IMR-90 (cell line): ENCODE measurements at regions not wholly inside any gene's neighbourhood (a gene's known extent, or its start where the extent isn't known, plus 50 kb on each side); places are given as distances from the start of the nearest gene placed in this dataset.
"Not testable (repeated sequence)": the region's sequence is repeated elsewhere in the genome, so short reads cannot be mapped to it uniquely, and the experiment has no call there.

Source experiments
- ATAC-seq: fragments of 200-7000 bp; cut with Tn5 transposase; 2 replicates; pipeline ENCODE4 v1.9.1; 2020; ENCODE audit warnings: low read depth, mild to moderate bottlenecking, moderate library complexity
- BruUV-seq: library from RNA; stranded (reverse); fragments of 400-500 nt; replicated peaks from 2 replicates; lab custom pipeline; 2021; lab: Mats Ljungman, UMichigan
- CTCF ChIA-PET: fragments of 300-600 bp; formaldehyde crosslinking; extraction: SDS; loops from one replicate; lab custom pipeline; 2021; ENCODE audit warnings: antibody characterized with exemption; lab: Yijun Ruan, JAX
- POLR2A ChIA-PET: fragments of 300-600 bp; sonication (Branson Sonifier 250); formaldehyde crosslinking; loops from one replicate; lab custom pipeline; 2022; ENCODE audit warnings: antibody characterized with exemption; ENCODE audit not compliant: unreplicated experiment; lab: Charles Lee
- DNase-seq: peaks from one replicate; pipeline ENCODE4 v3.0.0; 2013
- H2AFZ ChIP-seq: replicated peaks from 2 replicates; pipeline ENCODE3; 2013; ENCODE audit warnings: low read length, mild to moderate bottlenecking; ENCODE audit not compliant: poor library complexity
- H2AK5ac ChIP-seq: 2 replicates; pipeline ENCODE4 v1.6.1; 2013; ENCODE audit warnings: low read depth, low read length, inconsistent platforms
- H2AK9ac ChIP-seq: replicated peaks from 2 replicates; pipeline ENCODE3; 2013; ENCODE audit warnings: mild to moderate bottlenecking, low read depth, low read length, moderate library complexity; ENCODE audit not compliant: poor library complexity
- H2BK120ac ChIP-seq: 2 replicates; pipeline ENCODE4 v1.6.1; 2013; ENCODE audit warnings: low read depth, low read length, inconsistent platforms
- H2BK15ac ChIP-seq: 3 replicates; pipeline ENCODE4 v1.6.1; 2013; ENCODE audit warnings: low read depth, low read length, inconsistent platforms
- H2BK20ac ChIP-seq: 2 replicates; pipeline ENCODE4 v1.6.1; 2013; ENCODE audit warnings: low read depth, mild to moderate bottlenecking, inconsistent platforms, low read length, moderate library complexity
- H2BK5ac ChIP-seq: 2 replicates; pipeline ENCODE4 v1.6.1; 2013; ENCODE audit warnings: mild to moderate bottlenecking, low read depth, low read length, inconsistent platforms; ENCODE audit not compliant: poor library complexity, severe bottlenecking
- H3K14ac ChIP-seq: replicated peaks from 2 replicates; pipeline ENCODE4 v1.6.1; 2013; ENCODE audit warnings: low read depth, low read length, inconsistent platforms
- H3K18ac ChIP-seq: 2 replicates; pipeline ENCODE4 v1.6.1; 2013; ENCODE audit warnings: low read depth, low read length, control low read depth
- H3K23ac ChIP-seq: 2 replicates; pipeline ENCODE4 v1.6.1; 2013; ENCODE audit warnings: low read depth, low read length, inconsistent platforms
- H3K27ac ChIP-seq: 2 replicates; pipeline ENCODE4 v1.5.1; 2013; ENCODE audit warnings: mild to moderate bottlenecking, control low read depth, low read length; ENCODE audit not compliant: insufficient read depth
- H3K27me3 ChIP-seq: 2 replicates; pipeline ENCODE4 v1.6.1; 2013; ENCODE audit warnings: low read length; ENCODE audit not compliant: control insufficient read depth, insufficient read depth
- H3K36me3 ChIP-seq: 2 replicates; pipeline ENCODE4 v1.6.1; 2013; ENCODE audit warnings: low read length, mixed read lengths; ENCODE audit not compliant: control insufficient read depth, insufficient read depth
- H3K4ac ChIP-seq: 2 replicates; pipeline ENCODE4 v1.6.1; 2013; ENCODE audit warnings: low read depth, low read length, inconsistent platforms
- H3K4me1 ChIP-seq: 2 replicates; pipeline ENCODE4 v1.6.1; 2013; ENCODE audit warnings: low read length, mixed read lengths; ENCODE audit not compliant: control insufficient read depth, insufficient read depth
- H3K4me2 ChIP-seq: 2 replicates; pipeline ENCODE4 v1.6.1; 2013; ENCODE audit warnings: low read depth, mild to moderate bottlenecking, control low read depth, low read length, moderate library complexity
- H3K4me3 ChIP-seq: 2 replicates; pipeline ENCODE4 v1.5.1; 2013; ENCODE audit warnings: low read depth, mild to moderate bottlenecking, control low read depth, low read length, moderate library complexity; ENCODE audit not compliant: insufficient read depth
- H3K56ac ChIP-seq: 2 replicates; pipeline ENCODE4 v1.6.1; 2013; ENCODE audit warnings: low read length, inconsistent platforms; ENCODE audit not compliant: insufficient read depth; ENCODE audit errors: extremely low read depth
- H3K79me1 ChIP-seq, 2 experiments: 2 replicates each; pipeline ENCODE4 v1.6.1; 2013; ENCODE audit warnings: low read length in 2 of 2, inconsistent platforms in 1 of 2, low read depth in 1 of 2
- H3K9ac ChIP-seq: 2 replicates; pipeline ENCODE4 v1.6.1; 2013; ENCODE audit warnings: low read depth, low read length, control low read depth
- H3K9me1 ChIP-seq: 2 replicates; pipeline ENCODE4 v1.6.1; 2013; ENCODE audit warnings: low read length, inconsistent platforms; ENCODE audit not compliant: insufficient read depth
- H3K9me3 ChIP-seq: 2 replicates; pipeline ENCODE4 v1.6.1; 2013; ENCODE audit warnings: low read length; ENCODE audit not compliant: control insufficient read depth, insufficient read depth
- H4K20me1 ChIP-seq: 2 replicates; pipeline ENCODE4 v1.6.1; 2013; ENCODE audit warnings: low read length, inconsistent platforms; ENCODE audit not compliant: insufficient read depth
- H4K5ac ChIP-seq: 2 replicates; pipeline ENCODE4 v1.6.1; 2013; ENCODE audit warnings: mild to moderate bottlenecking, low read depth, low read length, control low read depth
- H4K8ac ChIP-seq, 2 experiments: 2 replicates each; pipeline ENCODE4 v1.6.1; 2013; ENCODE audit warnings: low read depth in 2 of 2, low read length in 2 of 2, control low read depth in 1 of 2, inconsistent platforms in 1 of 2
- H4K91ac ChIP-seq: 2 replicates; pipeline ENCODE4 v1.6.1; 2013; ENCODE audit warnings: low read depth, low read length, inconsistent platforms; ENCODE audit not compliant: insufficient read depth
- BHLHE40 ChIP-seq: fragments of 150-350 bp; IDR thresholded peaks from 2 replicates; pipeline ENCODE4 v1.6.1; 2016; ENCODE audit warnings: mild to moderate bottlenecking, low read depth, low read length
- CHD1 ChIP-seq: IDR thresholded peaks from 2 replicates; pipeline ENCODE4 v1.6.1; 2012; ENCODE audit warnings: low read depth, low read length, improper control_type of control experiment
- CTCF ChIP-seq: conservative IDR thresholded peaks from 2 replicates; pipeline ENCODE4 v1.5.1; 2012; ENCODE audit warnings: mild to moderate bottlenecking, low read depth, low read length, improper control_type of control experiment
- RCOR1 ChIP-seq: IDR thresholded peaks from 2 replicates; pipeline ENCODE4 v1.6.1; 2012; ENCODE audit warnings: mild to moderate bottlenecking, low read length, improper control_type of control experiment; ENCODE audit not compliant: insufficient replicate concordance
- WGBS, 2 experiments: methylation state at CpG; one replicate each; pipeline versions ENCODE4 v1.1.5 to v1.1.7; 2013; ENCODE audit warnings: missing lambda C conversion rate in 2 of 2; ENCODE audit not compliant: insufficient read length in 1 of 2; ENCODE audit errors: extremely low coverage in 2 of 2; 5-methylcytosine and 5-hydroxymethylcytosine counted together
- dilution Hi-C: fragments of 300-500 bp; cut with HindIII; formaldehyde crosslinking; loops from one replicate; pipeline ENCODE4 v1.14.3; 2018; ENCODE audit warnings: low sequenced_read_pairs; ENCODE audit not compliant: unreplicated experiment
- in situ Hi-C: fragments of 300-500 bp; cut with MboI; formaldehyde crosslinking; loops from 3 replicates; pipeline ENCODE4 v1.14.3; 2019; ENCODE audit warnings: low sequenced_read_pairs, inconsistent platforms, mixed read lengths
- intact Hi-C: fragments of 100-400 bp; cut with micrococcal nuclease; formaldehyde crosslinking; loops from 2 replicates; pipeline ENCODE4 v1.10.0; 2022
- TF ChIP-seq, protein P1 (sequence below): fragments of 150-350 bp; IDR thresholded peaks from 2 replicates; pipeline ENCODE4 v1.6.1; 2017; ENCODE audit warnings: mild to moderate bottlenecking, antibody characterized with exemption, low read length, low read depth

DNA sequence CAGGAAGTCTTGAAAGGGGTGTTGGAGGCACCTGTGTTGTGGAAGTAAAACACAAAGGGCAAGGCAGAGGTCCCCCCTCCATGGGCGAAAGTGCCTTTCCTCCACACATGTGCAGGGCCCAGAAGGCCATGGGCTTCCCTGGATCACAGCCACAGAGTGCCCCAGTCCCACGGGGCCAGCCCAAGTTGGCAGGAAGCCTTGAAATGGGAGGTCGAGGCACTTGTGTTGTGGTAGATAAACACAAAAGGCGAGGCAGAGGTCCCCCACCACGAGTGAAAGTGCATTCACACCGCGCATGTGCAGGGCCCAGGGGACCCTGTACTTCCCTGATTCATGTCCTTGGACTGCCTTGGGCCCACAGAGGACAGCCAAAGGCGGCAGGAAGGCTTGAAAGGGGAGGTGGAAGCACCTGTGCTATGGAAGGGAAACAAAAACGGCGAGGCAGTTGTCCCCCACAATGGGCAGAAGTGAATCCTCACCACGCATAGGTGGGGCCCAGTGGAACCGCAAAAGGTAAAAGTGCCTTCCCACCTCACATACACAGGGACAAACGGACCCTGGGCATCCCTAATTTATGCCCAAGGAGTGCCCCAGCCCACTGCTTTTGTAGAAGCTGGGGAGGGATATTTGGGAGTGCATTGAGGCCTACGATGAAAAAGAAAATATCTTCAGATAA lies 585.4 kb downstream of the ALG10 start:
- dilution Hi-C loops (no loop called here), in situ Hi-C loops (no loop called here), intact Hi-C loops (no loop called here)
- no peak overlapping the region for H3K9ac ChIP-seq
- H4K8ac ChIP-seq = no peak overlapping the region
- no peak overlapping the region for H3K27ac ChIP-seq
- no peak overlapping the region for H4K5ac ChIP-seq
- H2AK5ac ChIP-seq = no peak overlapping the region
- 34% methylated on average over 4 of the region's 14 CpGs; no CpG with 5 or more reads in 1 of the 2 experiments for WGBS, 2 experiments
- no peak overlapping the region for H2AK9ac ChIP-seq
- no peaks in the 10 kb centered on the region for H3K36me3 ChIP-seq
- no peak overlapping the region for H3K4me3 ChIP-seq
- no peaks in the 10 kb centered on the region for H3K27me3 ChIP-seq
- no peak overlapping the region for H2BK15ac ChIP-seq
- no peak overlapping the region for H3K4ac ChIP-seq
- ATAC-seq (no peak), DNase-seq (no peak)
- no peak overlapping the region for H3K4me2 ChIP-seq
- ChIA-PET POLR2A (no interaction called here), CTCF (no interaction called here)
- no peak overlapping the region for H2BK120ac ChIP-seq
- H2BK20ac ChIP-seq = no peak overlapping the region
- H3K9me1 ChIP-seq = no peaks in the 10 kb centered on the region
- TF ChIP-seq CHD1 (no peak), CTCF (no peak), BHLHE40 (no peak), RCOR1 (no peak)
- TF ChIP-seq, protein P1, sequence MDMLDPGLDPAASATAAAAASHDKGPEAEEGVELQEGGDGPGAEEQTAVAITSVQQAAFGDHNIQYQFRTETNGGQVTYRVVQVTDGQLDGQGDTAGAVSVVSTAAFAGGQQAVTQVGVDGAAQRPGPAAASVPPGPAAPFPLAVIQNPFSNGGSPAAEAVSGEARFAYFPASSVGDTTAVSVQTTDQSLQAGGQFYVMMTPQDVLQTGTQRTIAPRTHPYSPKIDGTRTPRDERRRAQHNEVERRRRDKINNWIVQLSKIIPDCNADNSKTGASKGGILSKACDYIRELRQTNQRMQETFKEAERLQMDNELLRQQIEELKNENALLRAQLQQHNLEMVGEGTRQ = no peak
- H3K9me3 ChIP-seq = peaks cover 39% of the 10 kb centered on the region
- H4K20me1 ChIP-seq = no peaks in the 10 kb centered on the region
- H2AFZ ChIP-seq = no peak overlapping the region
- H3K4me1 ChIP-seq = no peaks in the 10 kb centered on the region
- H2BK5ac ChIP-seq = no peak overlapping the region
- no peak overlapping the region for H3K18ac ChIP-seq
- no peak overlapping the region for H4K91ac ChIP-seq
- no peak overlapping the region for H3K23ac ChIP-seq
- BruUV-seq = no TSS peak
- no peaks in the 10 kb centered on the region for H3K79me1 ChIP-seq
- H3K14ac ChIP-seq = no peak overlapping the region
- no peak overlapping the region for H3K56ac ChIP-seq

- H3K79me1 ChIP-seq, H3K4me3 ChIP-seq, H4K5ac ChIP-seq, H3K27ac ChIP-seq, H3K14ac ChIP-seq, H3K36me3 ChIP-seq, ATAC-seq, H4K20me1 ChIP-seq, DNase-seq, H3K4me1 ChIP-seq, in situ Hi-C loops, POLR2A ChIA-PET, H2BK120ac ChIP-seq, CTCF ChIA-PET, H3K27me3 ChIP-seq, H4K91ac ChIP-seq, H2BK15ac ChIP-seq, H2AFZ ChIP-seq, dilution Hi-C loops, H2AK9ac ChIP-seq, H2AK5ac ChIP-seq, H3K23ac ChIP-seq, intact Hi-C loops, H3K4me2 ChIP-seq, BruUV-seq, H2BK5ac ChIP-seq, H3K9me3 ChIP-seq, H4K8ac ChIP-seq, H3K9ac ChIP-seq, H3K56ac ChIP-seq, H3K18ac ChIP-seq, H2BK20ac ChIP-seq, H3K9me1 ChIP-seq, H3K4ac ChIP-seq: not testable (repeated sequence)
- WGBS, 2 experiments = no CpG with 5 or more reads among the region's 2 CpGs
These were observed 591.7 kb downstream of the ALG10 start for GRCh38 chr12:34613988-34614387.
